ENCODE measurements at regions not wholly inside any gene's neighbourhood (a gene's known extent, or its start where the extent isn't known, plus 50 kb on each side); places are given as distances from the start of the nearest gene placed in this dataset.

DNA sequence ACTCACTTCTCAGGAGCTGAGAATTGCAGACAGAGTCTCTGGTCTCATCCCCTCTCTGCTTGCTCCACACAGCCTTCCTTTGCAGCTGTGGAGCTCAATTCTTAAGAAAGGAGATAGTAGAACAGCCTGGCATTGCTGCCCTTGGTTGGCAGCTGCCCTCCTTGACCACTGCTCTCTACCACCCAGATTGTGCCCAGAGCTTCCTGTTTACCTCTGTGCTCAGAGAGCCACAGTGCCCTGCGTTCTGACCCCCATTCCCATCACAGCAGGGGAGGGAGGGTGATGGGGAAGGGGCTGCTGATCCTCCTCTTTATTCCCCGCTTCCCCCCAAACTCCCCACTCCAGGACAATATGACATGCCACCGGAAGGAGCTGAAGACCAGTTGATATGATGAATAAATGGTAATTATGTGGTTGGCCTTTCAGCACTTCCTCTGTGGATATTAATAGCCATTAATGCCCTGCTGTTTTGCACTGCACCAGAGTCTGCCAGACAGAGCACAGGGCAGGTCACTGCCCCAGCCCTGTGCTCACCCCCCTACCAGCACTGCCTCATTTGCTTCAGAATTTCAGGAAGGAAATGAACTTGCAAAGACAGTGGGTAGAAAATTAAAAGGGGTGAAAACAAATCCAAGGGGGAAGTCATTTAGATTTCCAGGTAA lies 426.8 kb upstream of the CADM1 start:
- TF ChIP-seq, protein P1, sequence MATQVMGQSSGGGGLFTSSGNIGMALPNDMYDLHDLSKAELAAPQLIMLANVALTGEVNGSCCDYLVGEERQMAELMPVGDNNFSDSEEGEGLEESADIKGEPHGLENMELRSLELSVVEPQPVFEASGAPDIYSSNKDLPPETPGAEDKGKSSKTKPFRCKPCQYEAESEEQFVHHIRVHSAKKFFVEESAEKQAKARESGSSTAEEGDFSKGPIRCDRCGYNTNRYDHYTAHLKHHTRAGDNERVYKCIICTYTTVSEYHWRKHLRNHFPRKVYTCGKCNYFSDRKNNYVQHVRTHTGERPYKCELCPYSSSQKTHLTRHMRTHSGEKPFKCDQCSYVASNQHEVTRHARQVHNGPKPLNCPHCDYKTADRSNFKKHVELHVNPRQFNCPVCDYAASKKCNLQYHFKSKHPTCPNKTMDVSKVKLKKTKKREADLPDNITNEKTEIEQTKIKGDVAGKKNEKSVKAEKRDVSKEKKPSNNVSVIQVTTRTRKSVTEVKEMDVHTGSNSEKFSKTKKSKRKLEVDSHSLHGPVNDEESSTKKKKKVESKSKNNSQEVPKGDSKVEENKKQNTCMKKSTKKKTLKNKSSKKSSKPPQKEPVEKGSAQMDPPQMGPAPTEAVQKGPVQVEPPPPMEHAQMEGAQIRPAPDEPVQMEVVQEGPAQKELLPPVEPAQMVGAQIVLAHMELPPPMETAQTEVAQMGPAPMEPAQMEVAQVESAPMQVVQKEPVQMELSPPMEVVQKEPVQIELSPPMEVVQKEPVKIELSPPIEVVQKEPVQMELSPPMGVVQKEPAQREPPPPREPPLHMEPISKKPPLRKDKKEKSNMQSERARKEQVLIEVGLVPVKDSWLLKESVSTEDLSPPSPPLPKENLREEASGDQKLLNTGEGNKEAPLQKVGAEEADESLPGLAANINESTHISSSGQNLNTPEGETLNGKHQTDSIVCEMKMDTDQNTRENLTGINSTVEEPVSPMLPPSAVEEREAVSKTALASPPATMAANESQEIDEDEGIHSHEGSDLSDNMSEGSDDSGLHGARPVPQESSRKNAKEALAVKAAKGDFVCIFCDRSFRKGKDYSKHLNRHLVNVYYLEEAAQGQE (IDR thresholded peaks at IDR 0.05; ENCODE audit: low read depth), result no peak
- TF ChIP-seq EP300 (IDR thresholded peaks at IDR 0.05; ENCODE audit: borderline replicate concordance) (no peak), RAD21 (IDR thresholded peaks at IDR 0.05; ENCODE audit: low read depth) (no peak), TAF1 (IDR thresholded peaks at IDR 0.05; ENCODE audit: low read depth) (no peak)

Measured in Ishikawa (cell line).